GM21381 (cell line): ENCODE measurements at regions not wholly inside any gene's neighbourhood (a gene's known extent, or its start where the extent isn't known, plus 50 kb on each side); places are given as distances from the start of the nearest gene placed in this dataset.
A peak's percentile ranks its signal among the peaks of the same experiment; 100 is the strongest.

ENCODE experiments used
- ATAC-seq: cut with Tn5 transposase; IDR thresholded peaks from one replicate; pipeline ENCODE4 v1.9.1; 2021; ENCODE audit warnings: mild to moderate bottlenecking, moderate library complexity; ENCODE audit not compliant: unreplicated experiment

- ATAC-seq: no peak
Measured at GRCh38 chr10:107813451-107814162, 649.1 kb upstream of the SORCS1 start.

DNA sequence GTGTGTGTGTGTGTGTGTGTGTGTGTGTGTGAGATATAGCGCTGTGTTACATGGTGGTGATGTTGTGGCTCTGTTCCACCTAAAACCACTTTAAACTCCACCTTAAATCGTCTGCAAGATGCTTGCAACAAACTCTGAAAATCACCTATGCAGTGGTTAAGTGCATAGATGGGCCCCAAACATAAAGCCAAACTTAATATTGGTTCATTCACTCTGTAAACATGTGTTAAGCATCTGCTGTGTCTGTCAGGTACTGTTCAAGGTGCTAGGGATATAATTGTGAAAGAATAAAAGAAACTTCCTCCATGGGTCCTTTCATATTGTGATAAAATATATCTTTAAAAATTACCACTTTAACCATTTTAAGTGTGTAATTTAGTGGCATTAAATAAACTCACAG, 645.4 kb upstream of the SORCS1 start:
- no peak for ATAC-seq

GRCh38 chr10:107807836-107808235, 643.3 kb upstream of the SORCS1 start:
- ATAC-seq: no peak

DNA sequence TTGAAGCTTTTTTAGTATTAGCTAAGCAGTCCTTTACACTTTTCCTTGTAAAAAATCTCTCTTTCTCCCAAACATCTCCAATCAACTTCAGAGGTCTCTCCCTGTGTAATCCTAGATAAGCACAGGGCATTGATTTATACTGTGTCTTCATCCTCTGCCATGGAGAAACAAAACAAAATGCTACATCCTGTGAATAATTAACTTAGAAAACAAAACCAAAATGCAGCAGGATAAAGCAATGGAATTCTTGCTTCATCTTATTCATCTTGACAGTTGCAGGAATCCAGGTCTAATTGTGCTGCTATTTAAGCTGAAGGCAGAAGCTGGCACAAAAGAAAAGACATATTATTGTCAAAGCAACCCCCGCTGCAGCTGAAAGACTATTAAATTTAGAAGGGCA, 641.5 kb upstream of the SORCS1 start:
- no peak for ATAC-seq

DNA sequence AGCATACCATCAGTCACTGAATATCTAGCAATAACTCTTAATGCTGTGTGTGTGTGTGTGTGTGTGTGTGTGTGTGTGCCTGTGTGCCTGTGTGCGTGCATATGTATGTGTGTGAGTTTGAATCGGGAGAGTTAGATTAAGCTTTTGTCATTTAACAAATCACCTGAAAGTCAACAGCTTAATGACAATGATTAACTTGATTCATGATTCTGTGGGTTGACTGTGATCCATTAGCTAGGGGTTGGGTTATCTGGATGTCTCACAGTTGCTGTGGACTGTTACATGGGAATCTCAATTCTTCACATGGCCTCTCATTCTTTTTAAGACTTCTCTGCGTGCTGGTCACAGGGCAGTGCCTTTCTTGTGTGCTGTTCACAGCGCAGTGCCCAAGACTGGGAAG, 639.0 kb upstream of the SORCS1 start:
- ATAC-seq: no peak

GRCh38 chr10:107800061-107800460, 635.6 kb upstream of the SORCS1 start:
- ATAC-seq: no peak

GRCh38 chr10:107790271-107790670, 625.8 kb upstream of the SORCS1 start:
- no peak for ATAC-seq

DNA sequence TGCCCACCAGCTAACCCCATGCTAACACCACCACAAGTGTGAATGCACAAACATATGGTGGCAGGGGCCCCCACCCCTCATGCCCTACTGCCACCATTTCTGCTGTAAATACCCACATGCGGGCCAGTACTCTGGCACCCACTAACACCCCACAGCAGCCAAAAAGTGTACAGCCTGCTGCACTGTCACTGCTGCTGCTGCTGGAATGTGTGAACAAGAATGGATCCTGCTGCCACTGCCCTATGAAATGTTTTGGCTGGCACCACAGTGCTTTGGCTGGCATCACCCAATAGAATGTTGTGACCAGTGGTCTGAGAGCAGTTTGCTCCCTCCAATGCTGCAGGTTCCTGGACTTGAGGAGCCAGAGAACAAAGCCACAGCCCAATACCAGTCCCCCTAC, 606.6 kb upstream of the SORCS1 start:
- no peak for ATAC-seq

- no peak for ATAC-seq
Measured at GRCh38 chr10:107767185-107767584, 602.7 kb upstream of the SORCS1 start.

GRCh38 chr10:107754814-107755213, 590.3 kb upstream of the SORCS1 start:
- no peak for ATAC-seq

GRCh38 chr10:107749235-107749634, 584.7 kb upstream of the SORCS1 start:
- no peak for ATAC-seq

DNA sequence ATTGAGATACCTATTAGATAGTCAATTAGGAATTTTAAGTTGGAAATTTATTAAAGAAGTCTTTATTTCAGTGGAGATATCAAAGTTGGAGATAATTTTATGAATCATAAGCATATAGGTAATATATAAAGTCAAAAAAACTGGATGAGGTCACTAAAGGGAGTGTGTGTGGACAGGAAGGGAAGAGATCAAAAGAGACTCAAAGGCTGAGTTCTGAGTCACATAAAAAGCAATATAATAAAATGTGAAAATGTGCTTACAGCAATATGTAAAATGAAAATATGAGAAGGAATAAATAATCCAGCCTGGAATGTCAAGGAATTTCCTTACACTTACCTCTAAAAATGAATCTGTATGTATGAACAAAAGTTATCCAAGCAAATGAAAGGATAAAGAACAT, 583.3 kb upstream of the SORCS1 start:
- ATAC-seq: no peak

DNA sequence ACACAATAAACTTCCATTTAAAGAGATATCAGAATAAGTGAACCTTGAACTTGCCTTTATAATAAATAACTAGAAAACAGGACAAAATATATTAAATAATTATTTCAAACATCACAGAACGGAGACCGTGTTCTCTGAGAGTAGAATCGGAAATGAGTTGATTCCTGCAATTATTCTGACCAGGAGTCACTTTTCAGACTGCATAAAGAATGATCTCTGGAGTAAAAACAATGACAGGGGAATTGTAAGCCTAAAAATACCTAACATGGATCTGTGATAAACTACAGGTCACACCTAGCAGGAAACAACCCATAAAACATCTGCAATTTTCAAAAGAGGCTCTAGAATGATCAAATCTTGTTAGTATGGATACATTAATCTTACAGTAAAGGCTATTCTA, 577.5 kb upstream of the SORCS1 start:
- no peak for ATAC-seq

DNA sequence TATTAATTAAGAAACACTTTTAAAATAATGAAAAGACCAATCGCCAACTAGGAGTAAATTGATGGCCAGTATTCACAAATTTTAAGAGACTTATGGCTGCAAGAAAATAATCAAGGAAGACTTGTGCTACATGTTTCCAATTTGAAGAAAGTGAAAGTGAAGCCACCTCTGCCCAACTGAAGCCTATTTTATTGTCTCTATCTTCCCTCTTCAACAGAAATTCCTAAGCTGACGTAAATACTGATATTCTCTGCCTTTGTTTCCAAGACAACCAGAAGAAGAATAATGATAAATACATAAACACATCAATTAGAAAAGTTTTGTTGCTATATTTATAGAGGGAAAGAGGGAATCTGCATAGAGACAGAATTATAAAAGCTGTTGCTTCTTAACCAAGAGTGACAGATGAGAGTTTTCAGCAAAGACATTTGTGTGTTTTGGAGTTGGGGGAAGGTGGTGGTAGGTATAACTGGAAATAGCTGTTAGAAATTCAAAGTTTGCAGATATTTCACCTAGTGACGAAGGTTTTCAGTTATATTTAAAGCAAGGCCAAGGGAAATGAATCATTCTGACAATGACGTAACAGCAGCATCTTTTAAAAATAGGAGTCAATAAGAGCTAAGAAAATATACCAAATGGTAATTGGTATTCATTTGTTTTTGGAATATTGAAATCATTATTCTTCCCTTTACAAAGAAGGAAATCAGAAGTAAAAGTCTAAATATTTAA, 576.6 kb upstream of the SORCS1 start:
- no peak for ATAC-seq

DNA sequence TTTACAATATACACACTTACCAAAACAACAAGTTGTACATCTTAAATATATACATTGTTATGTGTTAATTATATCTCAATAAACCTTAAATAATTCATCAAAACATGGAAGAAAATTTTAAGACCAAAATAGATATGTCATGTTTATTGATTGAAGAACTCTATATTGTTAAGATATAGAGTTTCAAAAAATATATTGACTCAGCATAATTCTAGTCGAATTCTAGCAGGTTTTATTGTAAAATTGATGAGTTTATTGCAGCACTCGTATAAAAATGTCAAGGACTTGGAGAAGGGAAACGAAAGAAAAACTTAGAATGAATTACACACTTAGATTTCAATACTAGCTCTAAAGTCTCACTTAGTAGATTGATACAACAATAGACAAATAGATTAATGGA, 575.4 kb upstream of the SORCS1 start:
- no peak for ATAC-seq

- no peak for ATAC-seq
Measured at GRCh38 chr10:107733328-107734130, 569.0 kb upstream of the SORCS1 start.

- no peak for ATAC-seq
Measured at GRCh38 chr10:107732045-107732444, 567.5 kb upstream of the SORCS1 start.

DNA sequence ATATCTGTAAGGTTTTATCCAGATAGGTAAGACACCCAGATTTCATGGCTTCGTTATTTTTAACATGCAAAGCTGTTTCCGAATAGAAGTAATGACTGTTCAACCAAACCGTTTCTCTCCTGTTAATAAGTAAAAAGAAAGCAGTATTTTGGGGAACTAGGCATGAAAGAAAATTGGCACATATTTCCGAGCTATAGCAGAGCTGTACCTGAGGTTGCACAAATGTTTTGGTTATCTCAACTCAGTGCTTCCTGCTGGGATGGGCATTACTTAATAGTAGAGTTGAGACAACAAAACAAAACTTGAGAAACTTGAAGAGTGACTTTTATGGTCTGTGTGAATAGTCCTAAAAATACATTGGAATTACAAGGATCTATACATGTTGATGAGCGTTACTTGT, 564.3 kb upstream of the SORCS1 start:
- ATAC-seq: peak; percentile 62

DNA sequence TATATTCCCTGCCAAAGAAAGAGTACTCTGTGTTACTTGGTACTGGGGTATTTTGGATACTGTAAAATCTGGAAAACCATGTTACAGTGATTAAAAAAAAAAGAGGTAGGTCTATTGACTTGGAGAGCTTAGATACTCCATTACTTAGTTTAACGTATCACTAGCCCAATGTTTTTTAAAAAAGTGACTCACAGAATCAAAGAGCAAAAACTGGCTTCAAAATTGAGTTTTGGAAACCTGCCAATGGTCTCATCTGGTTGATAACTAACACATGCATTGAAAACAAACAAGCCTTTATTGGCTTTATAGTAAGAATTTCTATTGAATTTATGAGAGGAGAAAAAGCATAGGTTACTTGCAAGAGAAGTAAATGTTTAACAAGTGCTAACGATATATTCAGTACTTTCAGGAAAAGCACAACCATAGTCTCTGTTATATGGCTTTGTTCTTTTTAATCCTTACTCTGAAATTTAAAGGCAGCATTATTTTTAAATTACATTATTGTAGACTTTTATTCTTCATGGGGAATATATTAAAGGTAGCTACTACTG, 563.3 kb upstream of the SORCS1 start:
- no peak for ATAC-seq

DNA sequence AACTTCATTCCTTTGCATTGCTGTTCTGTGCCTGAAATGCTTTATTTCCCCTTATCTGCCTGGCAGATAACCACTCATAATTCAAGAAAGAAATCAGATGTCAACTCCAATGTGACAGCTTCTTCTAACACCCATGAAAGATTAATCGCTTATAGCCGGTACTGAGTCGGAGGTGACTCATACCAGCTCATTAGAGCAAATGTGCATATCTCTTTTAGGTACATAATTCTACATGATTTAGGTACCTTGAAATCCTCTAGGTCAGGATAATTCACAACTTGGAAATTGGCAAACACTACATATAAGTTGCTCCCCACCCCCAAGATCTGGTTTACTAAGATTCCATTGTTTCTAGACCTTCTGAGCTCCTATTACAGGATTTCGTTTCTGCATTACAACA, 554.4 kb upstream of the SORCS1 start:
- ATAC-seq: no peak

- no peak for ATAC-seq
Measured at GRCh38 chr10:107717046-107717445, 552.5 kb upstream of the SORCS1 start.

GRCh38 chr10:107715565-107715964, 551.1 kb upstream of the SORCS1 start:
- no peak for ATAC-seq
